Endothelial cell of umbilical vein (primary cell): ENCODE measurements at regions not wholly inside any gene's neighbourhood (a gene's known extent, or its start where the extent isn't known, plus 50 kb on each side); places are given as distances from the start of the nearest gene placed in this dataset.

Source experiments
- BruUV-seq: library from RNA; stranded (reverse); fragments of 400-500 nt; replicated peaks from 2 replicates; lab custom pipeline; 2021; lab: Mats Ljungman, UMichigan
- CTCF ChIA-PET: fragments of 300-600, 350-600 bp; sonication (Branson Sonifier 250); formaldehyde crosslinking; loops from one replicate; lab custom pipeline; 2021; ENCODE audit warnings: antibody characterized with exemption, inconsistent platforms; lab: Charles Lee
- POLR2A ChIA-PET: fragments of 300-600, 350-600 bp; sonication (Branson Sonifier 250); formaldehyde crosslinking; loops from one replicate; lab custom pipeline; 2021; ENCODE audit warnings: antibody characterized with exemption, inconsistent platforms; lab: Charles Lee
- DNase-seq: peaks from one replicate; pipeline ENCODE4 v3.0.0-alpha.2; 2011; ENCODE audit warnings: low read depth, low spot score
- FAIRE-seq: peaks from 2 replicates; lab custom pipeline; 2011; peaks lifted over from hg19 to GRCh38; lab: Jason Lieb, UNC
- H2AFZ ChIP-seq: 2 replicates; pipeline ENCODE4 v1.6.0; 2012; ENCODE audit warnings: low read depth, low read length, control low read depth, inconsistent platforms
- H3K27ac ChIP-seq: 2 replicates; pipeline ENCODE4 v1.5.1; 2011; ENCODE audit warnings: low read depth, mild to moderate bottlenecking, control low read depth, low read length, moderate library complexity; ENCODE audit not compliant: insufficient read depth
- H3K27me3 ChIP-seq, 2 experiments: 2 replicates each; pipeline versions ENCODE4 v1.6.0 to v1.6.1; 2011; ENCODE audit warnings: low read length in 2 of 2, mixed read lengths in 1 of 2; ENCODE audit not compliant: control insufficient read depth in 2 of 2, insufficient read depth in 2 of 2
- H3K36me3 ChIP-seq, 2 experiments: 2 replicates in 1 of 2; 3 replicates in 1 of 2; pipeline ENCODE4 v1.5.1; 2011; ENCODE audit warnings: low read length in 2 of 2, mild to moderate bottlenecking in 1 of 2, moderate library complexity in 1 of 2; ENCODE audit not compliant: control insufficient read depth in 2 of 2, insufficient read depth in 2 of 2; ENCODE audit errors: extremely low read depth in 1 of 2
- H3K4me1 ChIP-seq: 3 replicates; pipeline ENCODE4 v1.5.1; 2011; ENCODE audit warnings: mild to moderate bottlenecking, low read length; ENCODE audit not compliant: control insufficient read depth, insufficient read depth; ENCODE audit errors: extremely low read depth
- H3K4me2 ChIP-seq: 2 replicates; pipeline ENCODE4 v1.6.1; 2011; ENCODE audit warnings: low read length, control low read depth, mixed read lengths; ENCODE audit not compliant: insufficient read depth
- H3K4me3 ChIP-seq, 3 experiments: fragments of 200-600 bp in 1 of 3; sonication (generic), shearing (Covaris generic) in 1 of 3; replicated peaks in 1 of 3; 2 replicates each; pipeline ENCODE4 v1.5.1; 2011 to 2016; ENCODE audit warnings: control low read depth in 3 of 3, low read length in 3 of 3, mild to moderate bottlenecking in 2 of 3, inconsistent platforms in 1 of 3, low read depth in 1 of 3, moderate library complexity in 1 of 3; ENCODE audit not compliant: insufficient read depth in 1 of 3
- H3K79me2 ChIP-seq: 2 replicates; pipeline ENCODE4 v1.6.0; 2012; ENCODE audit warnings: low read length, inconsistent platforms; ENCODE audit not compliant: control insufficient read depth, insufficient read depth
- H3K9ac ChIP-seq: replicated peaks from 2 replicates; pipeline ENCODE3; 2011; ENCODE audit warnings: low read length, control low read depth; ENCODE audit not compliant: insufficient read depth; ENCODE audit errors: extremely low read depth
- H3K9me1 ChIP-seq: replicated peaks from 3 replicates; pipeline ENCODE4 v1.6.0; 2011; ENCODE audit warnings: mild to moderate bottlenecking, low read length; ENCODE audit not compliant: control insufficient read depth, insufficient read depth; ENCODE audit errors: extremely low read depth
- H3K9me3 ChIP-seq: replicated peaks from 2 replicates; pipeline ENCODE4 v1.5.1; 2012; ENCODE audit warnings: low read length, inconsistent platforms; ENCODE audit not compliant: control insufficient read depth, insufficient read depth
- H4K20me1 ChIP-seq: replicated peaks from 2 replicates; pipeline ENCODE3; 2011; ENCODE audit warnings: mild to moderate bottlenecking, low read length; ENCODE audit not compliant: control insufficient read depth, insufficient read depth; ENCODE audit errors: extremely low read depth
- CTCF ChIP-seq, 2 donors: IDR thresholded peaks; 1 replicate in 1 of 2; 2 replicates in 1 of 2; pipeline ENCODE4 v1.5.1; 2011; ENCODE audit warnings: low read length in 2 of 2, mild to moderate bottlenecking in 2 of 2, moderate library complexity in 2 of 2, control low read depth in 1 of 2, inconsistent platforms in 1 of 2, low read depth in 1 of 2; ENCODE audit not compliant: insufficient read depth in 1 of 2; ENCODE audit errors: extremely low read depth in 1 of 2
- EZH2 ChIP-seq: IDR thresholded peaks from 2 replicates; pipeline ENCODE4 v1.6.1; 2012; ENCODE audit warnings: borderline replicate concordance, low read depth, mild to moderate bottlenecking, moderate library complexity, low read length, inconsistent platforms; ENCODE audit not compliant: severe bottlenecking
- FOS ChIP-seq: IDR thresholded peaks from 2 replicates; pipeline ENCODE4 v1.6.1; 2011; ENCODE audit warnings: mild to moderate bottlenecking, low read length, moderate library complexity, borderline replicate concordance; ENCODE audit not compliant: insufficient read depth
- GATA2 ChIP-seq: IDR thresholded peaks from 2 replicates; pipeline ENCODE4 v1.7.0; 2011; ENCODE audit warnings: low read depth, mild to moderate bottlenecking, moderate library complexity, mixed read lengths, low read length; ENCODE audit not compliant: insufficient read length, insufficient read depth
- JUN ChIP-seq: IDR thresholded peaks from 2 replicates; pipeline ENCODE4 v1.6.1; 2011; ENCODE audit warnings: borderline replicate concordance, low read depth; ENCODE audit not compliant: insufficient read length, insufficient read depth
- MAX ChIP-seq: IDR thresholded peaks from 2 replicates; pipeline ENCODE4 v1.6.1; 2011; ENCODE audit not compliant: insufficient read depth, insufficient read length
- MYC ChIP-seq: IDR thresholded peaks from one replicate; pipeline ENCODE4 v1.6.1; 2011; ENCODE audit warnings: mild to moderate bottlenecking, low read depth, low read length
- POLR2A ChIP-seq: IDR thresholded peaks from 2 replicates; pipeline ENCODE4 v1.6.1; 2012; ENCODE audit warnings: low read depth, mild to moderate bottlenecking, control low read depth, low read length
- POLR2AphosphoS5 ChIP-seq: IDR thresholded peaks from 2 replicates; pipeline ENCODE4 v1.6.1; 2012; ENCODE audit warnings: low read depth, mild to moderate bottlenecking, control low read depth, low read length, moderate library complexity; ENCODE audit not compliant: insufficient read depth
- dilution Hi-C: fragments of 300-500 bp; cut with MboI; formaldehyde crosslinking; loops from one replicate; pipeline ENCODE4 v1.15.0; 2019; ENCODE audit warnings: low sequenced_read_pairs; ENCODE audit not compliant: extremely low pct_ligation_motif_present
- intact Hi-C: fragments of 100-400 bp; cut with micrococcal nuclease; formaldehyde crosslinking; loops from one replicate; pipeline ENCODE4 v1.10.0; 2022

DNA sequence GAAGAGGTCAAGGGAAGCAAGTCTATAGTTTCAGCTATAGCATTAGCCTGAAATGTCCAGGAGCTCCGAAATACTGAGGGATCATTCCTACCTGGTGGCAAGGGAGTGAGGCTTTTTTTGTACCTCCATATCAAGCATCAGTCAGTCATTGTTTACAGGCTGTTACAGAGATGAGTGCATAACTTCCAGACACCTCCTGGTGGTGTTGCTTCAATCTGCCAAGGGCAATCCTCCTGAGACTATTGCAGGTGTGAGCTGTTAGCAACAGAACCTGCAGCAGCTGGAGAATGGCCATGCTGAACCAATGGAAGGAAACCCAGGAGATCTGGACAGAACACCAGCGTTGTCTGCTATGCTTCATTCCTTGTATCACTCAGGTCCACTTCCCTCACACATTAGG is 80.0 kb upstream of the SLC8A3 start:
- H3K36me3 ChIP-seq: no peaks in the 10 kb centered on the region
- no peak overlapping the region for H3K4me2 ChIP-seq
- H3K27ac ChIP-seq: no peak overlapping the region
- no peaks in the 10 kb centered on the region for H3K9me3 ChIP-seq
- intact Hi-C loops: no loop called here
- H3K27me3 ChIP-seq: no peaks in the 10 kb centered on the region
- no peak overlapping the region for H2AFZ ChIP-seq
- H3K79me2 ChIP-seq: no peaks in the 10 kb centered on the region
- H3K9ac ChIP-seq: no peak overlapping the region
- H4K20me1 ChIP-seq: no peaks in the 10 kb centered on the region
- no peaks in the 10 kb centered on the region for H3K9me1 ChIP-seq
- FAIRE-seq: no peak
- CTCF ChIA-PET: no interaction called here
- POLR2A ChIA-PET: no interaction called here
- DNase-seq: no peak
- no peaks in the 10 kb centered on the region for H3K4me1 ChIP-seq
- TF ChIP-seq FOS: no peak
- TF ChIP-seq POLR2AphosphoS5: no peak
- TF ChIP-seq POLR2A: no peak
- TF ChIP-seq GATA2: no peak
- TF ChIP-seq MYC: no peak
- no peak for TF ChIP-seq JUN
- TF ChIP-seq EZH2: no peak
- TF ChIP-seq MAX: no peak
- TF ChIP-seq CTCF (IDR thresholded peaks at IDR 0.05; ENCODE audit: extremely low read depth in 1 of 2, insufficient read depth in 1 of 2, low read depth in 1 of 2, low read length in 2 of 2): no peak
- dilution Hi-C loops: no loop called here
- BruUV-seq: no TSS peak
- H3K4me3 ChIP-seq: no peak overlapping the region
